Esophagus squamous epithelium (tissue), 5 donors: ENCODE measurements at regions not wholly inside any gene's neighbourhood (a gene's known extent, or its start where the extent isn't known, plus 50 kb on each side); places are given as distances from the start of the nearest gene placed in this dataset.
"Not testable (repeated sequence)": the region's sequence is repeated elsewhere in the genome, so short reads cannot be mapped to it uniquely, and the experiment has no call there.

Experiments used
- DNase-seq: peaks from one replicate; lab custom pipeline; 2025; lab: John Stamatoyannopoulos, UW
- H3K27ac ChIP-seq, 4 donors: fragments of 200-600 bp; sonication (generic); one replicate each; pipeline ENCODE4 v1.5.1; 2016 to 2019; ENCODE audit warnings: mild to moderate bottlenecking in 1 of 4
- H3K27me3 ChIP-seq, 4 donors: fragments of 200-600 bp; sonication (generic); 1 replicate in 3 of 4; 2 replicates in 1 of 4; pipeline versions ENCODE4 v1.5.1 to v1.6.0; 2017 to 2021; ENCODE audit warnings: antibody characterized with exemption in 1 of 4
- H3K36me3 ChIP-seq, 3 donors: fragments of 200-600 bp; sonication (generic); one replicate each; pipeline ENCODE4 v1.5.1; 2016 to 2019
- H3K4me1 ChIP-seq, 3 donors: fragments of 200-600 bp; sonication (generic); one replicate each; pipeline ENCODE4 v1.5.1; 2017 to 2019
- H3K4me3 ChIP-seq, 4 donors: fragments of 200-600 bp; sonication (generic); 1 replicate in 3 of 4; 2 replicates in 1 of 4; pipeline ENCODE4 v1.5.1; 2016 to 2019; ENCODE audit warnings: mild to moderate bottlenecking in 2 of 4, moderate library complexity in 1 of 4
- H3K9me3 ChIP-seq, 3 donors: fragments of 200-600 bp; sonication (generic); one replicate each; pipeline ENCODE4 v1.5.1; 2016 to 2019
- CTCF ChIP-seq, 6 experiments: fragments of 450-650 bp in 4 of 6; fragments of 200-600 bp in 2 of 6; sonication (generic) in 2 of 6; IDR thresholded peaks; one replicate each; pipeline ENCODE4 v1.5.1; 2016 to 2019; ENCODE audit warnings: antibody characterized with exemption in 6 of 6, mild to moderate bottlenecking in 4 of 6, moderate library complexity in 4 of 6
- POLR2A ChIP-seq, 4 donors: fragments of 450-650 bp; IDR thresholded peaks; one replicate each; pipeline ENCODE4 v1.6.1; 2017; ENCODE audit warnings: antibody characterized with exemption in 4 of 4, mild to moderate bottlenecking in 4 of 4, moderate library complexity in 3 of 4
- WGBS, 2 donors: methylation state at CpG; one replicate each; pipeline ENCODE4 v1.1.5; 2018; 5-methylcytosine and 5-hydroxymethylcytosine counted together
- intact Hi-C: fragments of 100-400 bp; cut with DNase I; formaldehyde crosslinking; loops from one replicate; pipeline ENCODE4 v1.15.0; 2022
- donor health status: DM: yes; HTN: yes; CAD: no.

GRCh38 chr4:106541253-106541652 is 172.7 kb upstream of the GIMD1 start:
- Histone ChIP-seq H3K27me3 (no peaks in the 10 kb centered on the region), H3K36me3 (no peaks in the 10 kb centered on the region), H3K4me3 (no peak overlapping the region), H3K9me3 (no peaks in the 10 kb centered on the region), H3K27ac (no peak overlapping the region), H3K4me1 (no peaks in the 10 kb centered on the region)
- DNase-seq: no peak
- TF ChIP-seq CTCF (IDR thresholded peaks at IDR 0.05): no peak
- TF ChIP-seq POLR2A (IDR thresholded peaks at IDR 0.05): no peak
- WGBS, 2 donors: 50 to 55% methylated on average over 2 of the region's 2 CpGs
- intact Hi-C loops: no loop called here

GRCh38 chr4:106530821-106531220 is 162.2 kb upstream of the GIMD1 start:
- no peaks in the 10 kb centered on the region for H3K27me3 ChIP-seq
- H3K36me3 ChIP-seq: no peaks in the 10 kb centered on the region
- no peak for DNase-seq
- H3K27ac ChIP-seq: no peak overlapping the region
- H3K9me3 ChIP-seq: no peaks in the 10 kb centered on the region
- TF ChIP-seq POLR2A (IDR thresholded peaks at IDR 0.05): no peak
- TF ChIP-seq CTCF (IDR thresholded peaks at IDR 0.05): no peak
- intact Hi-C loops: no loop called here
- no peak overlapping the region for H3K4me3 ChIP-seq
- H3K4me1 ChIP-seq: no peaks in the 10 kb centered on the region

GRCh38 chr4:106530024-106530361 is 161.4 kb upstream of the GIMD1 start:
- 14 to 75% methylated on average over 1 of the region's 1 CpG for WGBS, 2 donors
- TF ChIP-seq CTCF (IDR thresholded peaks at IDR 0.05) (no peak), POLR2A (IDR thresholded peaks at IDR 0.05) (no peak)
- DNase-seq: no peak
- Histone ChIP-seq H3K9me3 (peaks cover 0 to 6% (median 0%) of the 10 kb centered on the region in 3 donors), H3K4me3 (no peak overlapping the region), H3K27ac (no peak overlapping the region), H3K27me3 (no peaks in the 10 kb centered on the region), H3K36me3 (no peaks in the 10 kb centered on the region), H3K4me1 (no peaks in the 10 kb centered on the region)
- intact Hi-C loops: no loop called here

GRCh38 chr4:106529348-106530023 is 160.9 kb upstream of the GIMD1 start:
- H3K4me1 ChIP-seq: no peaks in the 10 kb centered on the region
- no peak overlapping the region for H3K27ac ChIP-seq
- DNase-seq: no peak
- intact Hi-C loops: no loop called here
- no peaks in the 10 kb centered on the region for H3K36me3 ChIP-seq
- TF ChIP-seq POLR2A (IDR thresholded peaks at IDR 0.05) (no peak), CTCF (IDR thresholded peaks at IDR 0.05) (no peak)
- 57 to 73% methylated on average over 2 of the region's 2 CpGs for WGBS, 2 donors
- H3K9me3 ChIP-seq: peaks cover 0 to 6% (median 0%) of the 10 kb centered on the region in 3 donors
- no peaks in the 10 kb centered on the region for H3K27me3 ChIP-seq
- H3K4me3 ChIP-seq: no peak overlapping the region

- WGBS, 2 donors: 79 to 86% methylated on average over 2 of the region's 2 CpGs
- Histone ChIP-seq H3K4me1 (no peaks in the 10 kb centered on the region), H3K27ac (no peak overlapping the region), H3K36me3 (no peaks in the 10 kb centered on the region), H3K27me3 (no peaks in the 10 kb centered on the region), H3K9me3 (peaks cover 0 to 6% (median 0%) of the 10 kb centered on the region in 3 donors), H3K4me3 (no peak overlapping the region)
- no peak for DNase-seq
- intact Hi-C loops: no loop called here
- TF ChIP-seq CTCF (IDR thresholded peaks at IDR 0.05) (no peak), POLR2A (IDR thresholded peaks at IDR 0.05) (no peak)
Observed at GRCh38 chr4:106527316-106527715, 158.7 kb upstream of the GIMD1 start.

- WGBS, 2 donors: no CpG with 5 or more reads among the region's 27 CpGs
- DNase-seq, H3K4me3 ChIP-seq, H3K27ac ChIP-seq, H3K4me1 ChIP-seq, H3K27me3 ChIP-seq, H3K36me3 ChIP-seq, H3K9me3 ChIP-seq, intact Hi-C loops: not testable (repeated sequence)
Observed at GRCh38 chr4:106525425-106525824, 156.8 kb upstream of the GIMD1 start.

GRCh38 chr4:106524772-106525171 is 156.2 kb upstream of the GIMD1 start:
- H3K4me1 ChIP-seq, H3K9me3 ChIP-seq, H3K36me3 ChIP-seq, H3K27me3 ChIP-seq, H3K27ac ChIP-seq, intact Hi-C loops, H3K4me3 ChIP-seq, DNase-seq: not testable (repeated sequence)
- 76 to 90% methylated on average over 4 to 5 of the region's 8 CpGs for WGBS, 2 donors
